ENCODE measurements at regions not wholly inside any gene's neighbourhood (a gene's known extent, or its start where the extent isn't known, plus 50 kb on each side); places are given as distances from the start of the nearest gene placed in this dataset.
"Not testable (repeated sequence)": the region's sequence is repeated elsewhere in the genome, so short reads cannot be mapped to it uniquely, and the experiment has no call there.

- TF ChIP-seq GLIS3 (CRISPR knock-in tag; IDR thresholded peaks at IDR 0.05); CREB5 (CRISPR knock-in tag; IDR thresholded peaks at IDR 0.05; ENCODE audit: low read depth); ARNTL (CRISPR knock-in tag; IDR thresholded peaks at IDR 0.05; ENCODE audit: borderline replicate concordance, low read depth); CSDC2 (CRISPR knock-in tag; IDR thresholded peaks at IDR 0.05); POU6F1 (CRISPR knock-in tag; IDR thresholded peaks at IDR 0.05; ENCODE audit: borderline replicate concordance, low read depth); ZNF8 (CRISPR knock-in tag; IDR thresholded peaks at IDR 0.05); ZNF565 (CRISPR knock-in tag; conservative IDR thresholded peaks at IDR 0.05; ENCODE audit: low read depth); PPARA (CRISPR knock-in tag; IDR thresholded peaks at IDR 0.05; ENCODE audit: borderline replicate concordance); SNAI2 (CRISPR knock-in tag; IDR thresholded peaks at IDR 0.05); RARB (CRISPR knock-in tag; IDR thresholded peaks at IDR 0.05); CSRNP3 (CRISPR knock-in tag; IDR thresholded peaks at IDR 0.05); ESRRG (CRISPR knock-in tag; IDR thresholded peaks at IDR 0.05): not testable (repeated sequence)
- TF ChIP-seq, protein P1, sequence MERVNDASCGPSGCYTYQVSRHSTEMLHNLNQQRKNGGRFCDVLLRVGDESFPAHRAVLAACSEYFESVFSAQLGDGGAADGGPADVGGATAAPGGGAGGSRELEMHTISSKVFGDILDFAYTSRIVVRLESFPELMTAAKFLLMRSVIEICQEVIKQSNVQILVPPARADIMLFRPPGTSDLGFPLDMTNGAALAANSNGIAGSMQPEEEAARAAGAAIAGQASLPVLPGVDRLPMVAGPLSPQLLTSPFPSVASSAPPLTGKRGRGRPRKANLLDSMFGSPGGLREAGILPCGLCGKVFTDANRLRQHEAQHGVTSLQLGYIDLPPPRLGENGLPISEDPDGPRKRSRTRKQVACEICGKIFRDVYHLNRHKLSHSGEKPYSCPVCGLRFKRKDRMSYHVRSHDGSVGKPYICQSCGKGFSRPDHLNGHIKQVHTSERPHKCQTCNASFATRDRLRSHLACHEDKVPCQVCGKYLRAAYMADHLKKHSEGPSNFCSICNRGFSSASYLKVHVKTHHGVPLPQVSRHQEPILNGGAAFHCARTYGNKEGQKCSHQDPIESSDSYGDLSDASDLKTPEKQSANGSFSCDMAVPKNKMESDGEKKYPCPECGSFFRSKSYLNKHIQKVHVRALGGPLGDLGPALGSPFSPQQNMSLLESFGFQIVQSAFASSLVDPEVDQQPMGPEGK (CRISPR knock-in tag; IDR thresholded peaks at IDR 0.05; ENCODE audit: borderline replicate concordance) = not testable (repeated sequence)
Observed at GRCh38 chr11:21659377-21659776, 533.5 kb upstream of the ANO5 start.
